ENCODE measurements at regions not wholly inside any gene's neighbourhood (a gene's known extent, or its start where the extent isn't known, plus 50 kb on each side); places are given as distances from the start of the nearest gene placed in this dataset.

GRCh38 chr6:145360865-145361264 lies 374.5 kb downstream of the EPM2A start:
- TF ChIP-seq CTCF (IDR thresholded peaks at IDR 0.05; ENCODE audit: low read length) (no peak), EZH2 (optimal IDR thresholded peaks at IDR 0.05; ENCODE audit: low read depth, low read length) (no peak), EZH2phosphoT487 (IDR thresholded peaks at IDR 0.05; ENCODE audit: low read length) (no peak)
